Astrocyte (in vitro differentiated cells and primary cell): ENCODE measurements at regions not wholly inside any gene's neighbourhood (a gene's known extent, or its start where the extent isn't known, plus 50 kb on each side); places are given as distances from the start of the nearest gene placed in this dataset.

Source experiments
- DNase-seq: peaks from one replicate; pipeline ENCODE4 v3.0.0-alpha.2; 2010; ENCODE audit warnings: low read depth
- FAIRE-seq: peaks from 2 replicates; lab custom pipeline; 2011; peaks lifted over from hg19 to GRCh38; lab: Jason Lieb, UNC
- H2AFZ ChIP-seq: 2 replicates; pipeline ENCODE4 v1.6.0; 2012; ENCODE audit warnings: low read depth, low read length, inconsistent platforms
- H3K27ac ChIP-seq: 2 replicates; pipeline ENCODE4 v1.5.1; 2011; ENCODE audit warnings: low read depth, low read length, inconsistent platforms
- H3K27me3 ChIP-seq: 2 replicates; pipeline ENCODE4 v1.6.0; 2011; ENCODE audit warnings: low read length, inconsistent platforms; ENCODE audit not compliant: insufficient read depth
- H3K36me3 ChIP-seq: 2 replicates; pipeline ENCODE4 v1.5.1; 2011; ENCODE audit warnings: low read length, inconsistent platforms; ENCODE audit not compliant: insufficient read depth
- H3K4me1 ChIP-seq: 2 replicates; pipeline ENCODE4 v1.5.1; 2011; ENCODE audit warnings: low read length, inconsistent platforms; ENCODE audit not compliant: insufficient read depth
- H3K4me2 ChIP-seq: 2 replicates; pipeline ENCODE4 v1.6.0; 2012; ENCODE audit warnings: low read length, inconsistent platforms
- H3K4me3 ChIP-seq: 2 replicates; pipeline ENCODE4 v1.5.1; 2011; ENCODE audit warnings: low read depth, mild to moderate bottlenecking, low read length, inconsistent platforms; ENCODE audit not compliant: insufficient read depth
- H3K79me2 ChIP-seq: 2 replicates; pipeline ENCODE4 v1.6.0; 2012; ENCODE audit warnings: mild to moderate bottlenecking, low read length, inconsistent platforms; ENCODE audit not compliant: insufficient read depth
- H3K9ac ChIP-seq: 2 replicates; pipeline ENCODE4 v1.6.0; 2012; ENCODE audit warnings: mild to moderate bottlenecking, low read length, inconsistent platforms
- H3K9me3 ChIP-seq: 2 replicates; pipeline ENCODE4 v1.5.1; 2012; ENCODE audit warnings: low read depth, mild to moderate bottlenecking, low read length, inconsistent platforms; ENCODE audit not compliant: insufficient read depth
- H4K20me1 ChIP-seq: 2 replicates; pipeline ENCODE4 v1.6.0; 2012; ENCODE audit warnings: low read length, inconsistent platforms; ENCODE audit not compliant: insufficient read depth
- H3K27ac Mint-ChIP-seq: one replicate; pipeline ENCODE4 v1.8.0; 2021; ENCODE audit warnings: mild to moderate bottlenecking, mixed read lengths; ENCODE audit not compliant: unreplicated experiment
- H3K27me3 Mint-ChIP-seq: one replicate; pipeline ENCODE4 v1.8.0; 2021; ENCODE audit warnings: low read depth, mixed read lengths; ENCODE audit not compliant: unreplicated experiment
- H3K36me3 Mint-ChIP-seq: one replicate; pipeline ENCODE4 v1.8.0; 2021; ENCODE audit warnings: low read depth, mixed read lengths; ENCODE audit not compliant: unreplicated experiment
- H3K4me1 Mint-ChIP-seq: one replicate; pipeline ENCODE4 v1.8.0; 2021; ENCODE audit warnings: low read depth, mixed read lengths; ENCODE audit not compliant: unreplicated experiment
- H3K4me3 Mint-ChIP-seq: one replicate; pipeline ENCODE4 v1.8.0; 2021; ENCODE audit warnings: mild to moderate bottlenecking, moderate library complexity, mixed read lengths; ENCODE audit not compliant: unreplicated experiment
- H3K9me3 Mint-ChIP-seq: one replicate; pipeline ENCODE4 v1.8.0; 2021; ENCODE audit warnings: mild to moderate bottlenecking, mixed read lengths; ENCODE audit not compliant: unreplicated experiment
- CTCF ChIP-seq: IDR thresholded peaks from 2 replicates; pipeline ENCODE4 v1.5.1; 2011; ENCODE audit warnings: low read depth, mild to moderate bottlenecking, inconsistent platforms, low read length, moderate library complexity; ENCODE audit not compliant: insufficient read depth
- EZH2 ChIP-seq: IDR thresholded peaks from 2 replicates; pipeline ENCODE4 v1.6.1; 2012; ENCODE audit warnings: mild to moderate bottlenecking, low read length, inconsistent platforms; ENCODE audit not compliant: insufficient read depth

- Histone ChIP-seq H3K27me3 (no peaks in the 10 kb centered on the region), H4K20me1 (no peaks in the 10 kb centered on the region), H2AFZ (peak overlapping the region; percentile 30), H3K36me3 (no peaks in the 10 kb centered on the region), H3K79me2 (no peaks in the 10 kb centered on the region), H3K4me3 (no peak overlapping the region), H3K4me2 (peak overlapping the region; percentile 50), H3K27ac (peak overlapping the region; percentile 72), H3K9me3 (peaks cover 6% of the 10 kb centered on the region), H3K4me1 (peaks cover 11% of the 10 kb centered on the region), H3K9ac (peak overlapping the region; percentile 13)
- peak; percentile 88 for DNase-seq
- FAIRE-seq, result no peak
- no peaks in the 10 kb centered on the region for H3K27me3 Mint-ChIP-seq
- H3K36me3 Mint-ChIP-seq, result no peaks in the 10 kb centered on the region
- H3K4me3 Mint-ChIP-seq, result no peak overlapping the region
- H3K27ac Mint-ChIP-seq, result peak overlapping the region; percentile 35
- peaks cover 13% of the 10 kb centered on the region for H3K4me1 Mint-ChIP-seq
- TF ChIP-seq CTCF (no peak), EZH2 (no peak)
- H3K9me3 Mint-ChIP-seq, result peaks cover 16% of the 10 kb centered on the region
Measured at GRCh38 chr6:159577564-159577963, 115.5 kb downstream of the SOD2 start.

GRCh38 chr6:159572439-159573110 lies 120.5 kb downstream of the SOD2 start:
- DNase-seq, result no peak
- Histone ChIP-seq H3K4me3 (no peak overlapping the region), H4K20me1 (no peaks in the 10 kb centered on the region), H3K4me1 (peaks cover 6% of the 10 kb centered on the region), H3K79me2 (no peaks in the 10 kb centered on the region), H2AFZ (no peak overlapping the region), H3K4me2 (no peak overlapping the region), H3K27me3 (no peaks in the 10 kb centered on the region), H3K9ac (no peak overlapping the region), H3K27ac (no peak overlapping the region), H3K36me3 (no peaks in the 10 kb centered on the region), H3K9me3 (peaks cover 6% of the 10 kb centered on the region)
- H3K4me3 Mint-ChIP-seq, result no peak overlapping the region
- FAIRE-seq, result no peak
- no peak for TF ChIP-seq CTCF
- no peak for TF ChIP-seq EZH2
- no peak overlapping the region for H3K27ac Mint-ChIP-seq
- peaks cover 2% of the 10 kb centered on the region for H3K27me3 Mint-ChIP-seq
- H3K9me3 Mint-ChIP-seq, result peaks cover 28% of the 10 kb centered on the region
- peaks cover 2% of the 10 kb centered on the region for H3K36me3 Mint-ChIP-seq
- peaks cover 5% of the 10 kb centered on the region for H3K4me1 Mint-ChIP-seq

GRCh38 chr6:159565181-159565710 lies 127.8 kb downstream of the SOD2 start:
- Histone ChIP-seq H3K4me3 (no peak overlapping the region), H3K27ac (no peak overlapping the region), H3K27me3 (no peaks in the 10 kb centered on the region), H2AFZ (no peak overlapping the region), H4K20me1 (no peaks in the 10 kb centered on the region), H3K4me1 (no peaks in the 10 kb centered on the region), H3K79me2 (no peaks in the 10 kb centered on the region), H3K9me3 (peaks cover 2% of the 10 kb centered on the region), H3K36me3 (no peaks in the 10 kb centered on the region), H3K9ac (no peak overlapping the region), H3K4me2 (no peak overlapping the region)
- FAIRE-seq, result no peak
- DNase-seq, result no peak
- no peak overlapping the region for H3K27ac Mint-ChIP-seq
- H3K4me3 Mint-ChIP-seq, result no peak overlapping the region
- TF ChIP-seq CTCF (no peak), EZH2 (no peak)
- H3K9me3 Mint-ChIP-seq, result peaks cover 9% of the 10 kb centered on the region
- H3K4me1 Mint-ChIP-seq, result peaks cover 4% of the 10 kb centered on the region
- H3K27me3 Mint-ChIP-seq, result peaks cover 4% of the 10 kb centered on the region
- peaks cover 2% of the 10 kb centered on the region for H3K36me3 Mint-ChIP-seq
